Gastrocnemius medialis (tissue), 4 donors: ENCODE measurements at regions not wholly inside any gene's neighbourhood (a gene's known extent, or its start where the extent isn't known, plus 50 kb on each side); places are given as distances from the start of the nearest gene placed in this dataset.

Experiments used
- ATAC-seq, 2 donors: fragments of 150-250 bp; one replicate each; pipeline ENCODE4 v1.9.1; 2016
- DNase-seq, 2 donors: peaks; one replicate each; pipeline ENCODE4 v3.0.0-alpha.2; 2019
- H3K27ac ChIP-seq, 4 donors: fragments of 200-600 bp; sonication (generic); 1 replicate in 1 of 4; 2 replicates in 3 of 4; pipeline ENCODE4 v1.5.1; 2016 to 2018; ENCODE audit warnings: mild to moderate bottlenecking in 2 of 4, moderate library complexity in 1 of 4
- H3K27me3 ChIP-seq, 3 donors: fragments of 200-600 bp; sonication (generic) in 2 of 3; 1 replicate in 1 of 3; 2 replicates in 2 of 3; pipeline versions ENCODE4 v1.5.1 to v1.6.0; 2016 to 2019; ENCODE audit warnings: mild to moderate bottlenecking in 1 of 3, moderate library complexity in 1 of 3
- H3K36me3 ChIP-seq, 2 donors: fragments of 200-600 bp; sonication (generic) in 1 of 2; one replicate each; pipeline ENCODE4 v1.5.1; 2017 to 2018
- H3K4me1 ChIP-seq, 2 donors: fragments of 200-600 bp; sonication (generic) in 1 of 2; one replicate each; pipeline ENCODE4 v1.5.1; 2016 to 2017; ENCODE audit warnings: mild to moderate bottlenecking in 2 of 2
- H3K4me3 ChIP-seq, 4 donors: fragments of 200-600 bp; sonication (generic) in 3 of 4; 1 replicate in 1 of 4; 2 replicates in 3 of 4; pipeline ENCODE4 v1.5.1; 2016 to 2019; ENCODE audit warnings: mild to moderate bottlenecking in 2 of 4
- H3K9me3 ChIP-seq, 3 donors: fragments of 200-600 bp; sonication (generic) in 2 of 3; 1 replicate in 1 of 3; 2 replicates in 2 of 3; pipeline ENCODE4 v1.5.1; 2016 to 2019
- POLR2A ChIP-seq, 2 donors: fragments of 450-650 bp; IDR thresholded peaks; one replicate each; pipeline ENCODE4 v1.6.1; 2017; ENCODE audit warnings: antibody characterized with exemption in 2 of 2, mild to moderate bottlenecking in 2 of 2, moderate library complexity in 2 of 2
- in situ Hi-C, 4 donors: fragments of 200-750 bp; cut with MboI; loops; one replicate each; pipeline versions ENCODE4 v1.15.0 to v1.8.0; 2017; ENCODE audit warnings: low sequenced_read_pairs in 4 of 4
- intact Hi-C: fragments of 100-400 bp; cut with DNase I; formaldehyde crosslinking; loops from one replicate; pipeline ENCODE4 v1.15.1; 2023; ENCODE audit warnings: low total_unique reads
- TF ChIP-seq, protein P1 (sequence below), 5 experiments: fragments of 450-650 bp in 3 of 5; fragments of 200-600 bp in 2 of 5; sonication (generic) in 2 of 5; IDR thresholded peaks in 4 of 5; conservative IDR thresholded peaks in 1 of 5; 1 replicate in 4 of 5; 2 replicates in 1 of 5; pipeline ENCODE4 v1.5.1; 2016 to 2019; ENCODE audit warnings: antibody characterized with exemption in 5 of 5, mild to moderate bottlenecking in 3 of 5, moderate library complexity in 3 of 5

DNA sequence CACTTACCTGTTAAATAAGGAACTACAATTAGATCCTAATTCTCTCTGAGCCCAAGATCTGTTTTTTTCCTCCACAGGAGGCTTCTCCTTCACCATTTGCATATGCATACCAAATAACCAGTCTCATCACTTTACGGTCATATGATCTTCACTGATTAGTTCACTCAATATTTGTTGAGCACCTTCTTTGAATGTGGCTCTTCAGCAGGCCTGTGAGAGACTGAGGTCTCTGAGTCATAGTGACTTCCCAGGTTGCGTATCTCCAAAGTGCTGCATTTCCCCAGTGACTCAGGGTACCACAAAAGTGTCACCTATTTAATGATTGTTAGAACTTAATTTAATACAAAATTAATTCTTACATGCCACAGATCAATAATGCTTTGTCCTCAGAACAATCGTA lies 108.8 kb upstream of the TRIB2 start:
- Histone ChIP-seq H3K27ac (no peak overlapping the region), H3K27me3 (no peaks in the 10 kb centered on the region), H3K4me1 (no peaks in the 10 kb centered on the region), H3K9me3 (no peaks in the 10 kb centered on the region), H3K4me3 (no peak overlapping the region), H3K36me3 (no peaks in the 10 kb centered on the region)
- TF ChIP-seq, protein P1, sequence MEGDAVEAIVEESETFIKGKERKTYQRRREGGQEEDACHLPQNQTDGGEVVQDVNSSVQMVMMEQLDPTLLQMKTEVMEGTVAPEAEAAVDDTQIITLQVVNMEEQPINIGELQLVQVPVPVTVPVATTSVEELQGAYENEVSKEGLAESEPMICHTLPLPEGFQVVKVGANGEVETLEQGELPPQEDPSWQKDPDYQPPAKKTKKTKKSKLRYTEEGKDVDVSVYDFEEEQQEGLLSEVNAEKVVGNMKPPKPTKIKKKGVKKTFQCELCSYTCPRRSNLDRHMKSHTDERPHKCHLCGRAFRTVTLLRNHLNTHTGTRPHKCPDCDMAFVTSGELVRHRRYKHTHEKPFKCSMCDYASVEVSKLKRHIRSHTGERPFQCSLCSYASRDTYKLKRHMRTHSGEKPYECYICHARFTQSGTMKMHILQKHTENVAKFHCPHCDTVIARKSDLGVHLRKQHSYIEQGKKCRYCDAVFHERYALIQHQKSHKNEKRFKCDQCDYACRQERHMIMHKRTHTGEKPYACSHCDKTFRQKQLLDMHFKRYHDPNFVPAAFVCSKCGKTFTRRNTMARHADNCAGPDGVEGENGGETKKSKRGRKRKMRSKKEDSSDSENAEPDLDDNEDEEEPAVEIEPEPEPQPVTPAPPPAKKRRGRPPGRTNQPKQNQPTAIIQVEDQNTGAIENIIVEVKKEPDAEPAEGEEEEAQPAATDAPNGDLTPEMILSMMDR (IDR thresholded peaks at IDR 0.05 in 4 of 5, conservative IDR thresholded peaks at IDR 0.05 in 1 of 5), result no peak
- TF ChIP-seq POLR2A (IDR thresholded peaks at IDR 0.05), result no peak
- in situ Hi-C loops, result no loop called here
- intact Hi-C loops, result no loop called here
- DNase-seq, result no peak
- ATAC-seq, result no peak

DNA sequence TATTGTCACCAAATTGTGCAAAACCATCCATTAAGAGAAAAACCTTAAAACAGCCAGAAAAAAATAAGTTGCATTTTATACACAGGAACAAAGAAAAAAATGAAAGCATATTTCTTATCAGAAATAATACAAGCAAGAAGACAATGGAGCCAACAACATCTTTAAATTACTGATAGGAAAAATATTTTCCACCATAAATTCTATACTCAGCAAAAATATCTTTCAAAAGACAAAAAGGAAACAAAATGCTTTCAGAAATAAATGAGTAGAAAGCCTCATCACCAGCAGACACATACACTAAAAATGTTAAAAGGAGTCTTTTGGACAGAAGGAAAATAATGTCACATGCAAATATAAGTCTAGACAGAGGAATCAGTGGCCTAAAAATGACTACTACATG lies 106.4 kb upstream of the TRIB2 start:
- H3K27ac ChIP-seq, result no peak overlapping the region
- DNase-seq, result no peak
- no peak overlapping the region for H3K4me3 ChIP-seq
- no peaks in the 10 kb centered on the region for H3K4me1 ChIP-seq
- H3K9me3 ChIP-seq, result no peaks in the 10 kb centered on the region
- ATAC-seq, result no peak
- no peaks in the 10 kb centered on the region for H3K27me3 ChIP-seq
- no peak for TF ChIP-seq POLR2A (IDR thresholded peaks at IDR 0.05)
- TF ChIP-seq, protein P1 (IDR thresholded peaks at IDR 0.05 in 4 of 5, conservative IDR thresholded peaks at IDR 0.05 in 1 of 5), result no peak
- intact Hi-C loops, result no loop called here
- H3K36me3 ChIP-seq, result no peaks in the 10 kb centered on the region
- in situ Hi-C loops, result no loop called here

DNA sequence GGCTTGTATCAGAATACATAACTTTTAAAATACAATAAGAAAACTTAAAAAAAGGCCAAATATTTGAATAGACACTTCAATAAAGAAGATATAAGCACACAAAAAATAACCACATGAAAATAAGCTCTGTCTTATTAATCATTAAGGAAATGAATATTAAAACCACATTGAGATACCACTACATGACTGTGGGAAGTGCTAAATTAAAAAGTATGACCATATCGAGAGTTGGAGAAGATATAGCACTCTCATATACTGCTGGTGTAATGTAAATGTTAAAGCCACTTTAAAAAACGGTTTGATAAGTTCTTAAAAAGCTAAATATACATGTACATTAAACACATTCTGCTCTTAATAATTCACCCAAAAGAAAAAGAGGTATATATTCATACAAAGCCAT lies 104.6 kb upstream of the TRIB2 start:
- H3K4me3 ChIP-seq, result no peak overlapping the region
- in situ Hi-C loops, result no loop called here
- no peaks in the 10 kb centered on the region for H3K4me1 ChIP-seq
- DNase-seq, result no peak
- no peak overlapping the region for H3K27ac ChIP-seq
- H3K36me3 ChIP-seq, result no peaks in the 10 kb centered on the region
- intact Hi-C loops, result no loop called here
- H3K9me3 ChIP-seq, result no peaks in the 10 kb centered on the region
- no peaks in the 10 kb centered on the region for H3K27me3 ChIP-seq
- no peak for TF ChIP-seq POLR2A (IDR thresholded peaks at IDR 0.05)
- TF ChIP-seq, protein P1 (IDR thresholded peaks at IDR 0.05 in 4 of 5, conservative IDR thresholded peaks at IDR 0.05 in 1 of 5), result no peak
- ATAC-seq, result no peak

DNA sequence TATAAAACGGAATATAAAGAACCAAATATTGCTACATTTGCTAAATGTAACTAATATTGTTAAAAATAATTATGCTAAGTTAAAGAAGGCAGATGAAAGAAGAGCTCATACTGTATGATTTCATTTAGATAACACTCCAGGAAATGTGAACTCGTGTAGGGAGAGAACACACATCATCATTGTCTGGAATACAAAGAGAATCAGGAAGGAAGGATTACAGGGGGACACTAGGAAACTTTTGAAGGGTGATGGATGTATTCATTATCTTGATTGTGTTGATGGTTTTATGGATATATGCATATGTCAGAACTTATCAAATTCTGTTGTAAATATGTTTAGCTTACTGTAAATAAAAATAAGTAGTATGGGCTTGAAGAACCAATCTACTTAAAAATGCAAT lies 104.1 kb upstream of the TRIB2 start:
- no peaks in the 10 kb centered on the region for H3K36me3 ChIP-seq
- ATAC-seq (no peak), DNase-seq (no peak)
- in situ Hi-C loops, result no loop called here
- intact Hi-C loops, result no loop called here
- H3K9me3 ChIP-seq, result no peaks in the 10 kb centered on the region
- H3K27ac ChIP-seq, result no peak overlapping the region
- no peak overlapping the region for H3K4me3 ChIP-seq
- TF ChIP-seq, protein P1 (IDR thresholded peaks at IDR 0.05 in 4 of 5, conservative IDR thresholded peaks at IDR 0.05 in 1 of 5), result no peak
- TF ChIP-seq POLR2A (IDR thresholded peaks at IDR 0.05), result no peak
- H3K27me3 ChIP-seq, result no peaks in the 10 kb centered on the region
- H3K4me1 ChIP-seq, result no peaks in the 10 kb centered on the region

DNA sequence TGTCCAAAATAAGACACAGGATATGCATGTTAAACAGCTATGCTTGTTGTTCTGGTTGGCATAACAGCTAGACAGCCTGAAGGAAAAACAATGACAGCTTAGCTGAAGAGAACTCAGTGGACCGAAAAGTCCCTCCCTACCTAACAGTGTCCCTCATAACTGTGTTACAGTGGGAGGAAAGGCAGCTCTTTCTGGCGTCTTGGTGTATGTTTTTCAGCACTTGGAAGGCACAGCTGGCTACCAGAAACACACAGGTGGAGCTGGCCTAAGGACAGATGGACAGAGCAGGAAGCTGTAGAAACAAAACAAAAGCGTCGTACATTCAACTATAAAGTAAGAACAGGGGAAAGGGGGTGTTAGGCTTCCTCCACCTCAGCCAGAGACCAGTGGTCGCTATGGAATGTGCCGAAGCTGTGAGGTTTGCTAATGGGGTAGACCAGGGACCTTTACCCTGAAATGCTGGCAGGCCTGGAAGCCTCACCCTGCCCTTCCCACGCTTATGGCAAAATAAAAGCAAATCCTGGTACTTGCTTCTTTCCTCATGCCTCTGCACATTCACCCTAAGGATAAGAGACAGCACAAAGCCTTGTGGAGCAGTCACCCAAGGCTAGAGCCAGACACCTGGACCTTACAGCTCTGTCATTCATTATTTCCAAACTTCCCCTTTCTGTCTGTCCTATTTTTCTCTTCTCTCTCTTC lies 103.5 kb upstream of the TRIB2 start:
- H3K4me1 ChIP-seq, result no peaks in the 10 kb centered on the region
- no peak overlapping the region for H3K27ac ChIP-seq
- H3K9me3 ChIP-seq, result no peaks in the 10 kb centered on the region
- in situ Hi-C loops, result no loop called here
- no peaks in the 10 kb centered on the region for H3K36me3 ChIP-seq
- ATAC-seq (no peak), DNase-seq (no peak)
- H3K4me3 ChIP-seq, result no peak overlapping the region
- no peaks in the 10 kb centered on the region for H3K27me3 ChIP-seq
- TF ChIP-seq, protein P1 (IDR thresholded peaks at IDR 0.05 in 4 of 5, conservative IDR thresholded peaks at IDR 0.05 in 1 of 5), result no peak
- no peak for TF ChIP-seq POLR2A (IDR thresholded peaks at IDR 0.05)
- intact Hi-C loops, result no loop called here
